Stimulated activated CD8-positive, alpha-beta memory T cell treated with anti-CD3 and anti-CD28 coated beads, Interleukin-7, amount 100 ng/mL, for 24 hours (primary cell): ENCODE measurements at regions not wholly inside any gene's neighbourhood (a gene's known extent, or its start where the extent isn't known, plus 50 kb on each side); places are given as distances from the start of the nearest gene placed in this dataset.
"Not testable (repeated sequence)": the region's sequence is repeated elsewhere in the genome, so short reads cannot be mapped to it uniquely, and the experiment has no call there.

Experiments
- DNase-seq: peaks from one replicate; pipeline ENCODE4 v3.0.0-alpha.2; 2020; ENCODE audit warnings: low read depth

DNA sequence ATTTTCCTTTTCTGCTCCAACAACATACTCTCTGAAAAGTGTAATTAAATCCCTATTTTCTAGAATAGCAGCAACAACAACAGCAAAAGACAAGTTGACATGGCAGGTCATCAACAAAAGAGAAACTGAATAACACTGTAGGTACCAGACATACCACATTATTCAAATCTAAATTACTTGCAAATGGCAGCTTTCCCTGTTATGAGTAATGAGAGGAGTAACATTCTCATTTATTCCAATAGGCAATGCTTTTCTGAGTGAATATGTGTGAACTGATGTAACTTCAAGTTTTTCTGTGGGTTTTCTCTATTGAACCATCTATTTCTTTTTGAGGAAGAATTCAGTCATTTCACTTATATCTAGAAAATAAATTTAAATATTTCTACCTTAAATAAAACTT is 501.5 kb downstream of the TRIB2 start:
- no peak for DNase-seq

DNA sequence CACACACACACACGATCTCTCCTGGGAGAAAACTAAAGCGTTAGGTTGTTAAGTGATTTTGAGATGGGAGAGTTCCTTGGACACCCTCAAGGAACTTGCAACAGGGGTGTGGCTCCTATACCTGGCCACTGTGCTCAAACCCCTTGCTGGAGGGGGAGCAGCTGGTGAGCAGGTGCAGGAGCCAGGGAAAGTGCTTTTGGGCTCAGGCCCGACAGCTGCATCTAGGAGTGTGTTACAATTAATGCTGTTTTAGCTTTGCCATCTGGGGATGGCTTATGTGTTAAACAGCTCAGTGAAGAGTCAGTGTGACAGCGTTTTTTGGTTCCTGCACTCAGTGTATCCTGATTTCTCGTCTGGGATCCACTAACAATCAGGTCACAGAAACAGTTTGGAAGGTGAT is 510.8 kb downstream of the TRIB2 start:
- no peak for DNase-seq

DNA sequence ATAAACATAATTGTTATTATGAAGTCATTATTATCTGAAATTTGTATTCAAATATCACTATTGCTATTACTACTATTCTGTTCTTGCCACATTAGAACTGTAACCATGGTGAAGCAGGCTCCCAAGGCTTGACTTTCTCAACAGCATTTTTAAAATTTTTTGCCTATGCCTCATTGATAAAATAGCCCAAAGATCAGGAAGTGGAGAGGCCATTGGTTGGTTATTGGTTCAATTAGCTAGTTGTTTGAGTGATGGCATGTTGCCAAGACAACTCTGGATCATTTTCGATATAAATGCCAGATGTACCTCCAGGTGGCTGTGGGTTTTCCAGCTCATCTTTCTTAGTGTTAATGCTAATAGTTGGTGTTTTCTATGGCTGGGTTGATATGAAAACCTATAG is 513.5 kb downstream of the TRIB2 start:
- no peak for DNase-seq

DNA sequence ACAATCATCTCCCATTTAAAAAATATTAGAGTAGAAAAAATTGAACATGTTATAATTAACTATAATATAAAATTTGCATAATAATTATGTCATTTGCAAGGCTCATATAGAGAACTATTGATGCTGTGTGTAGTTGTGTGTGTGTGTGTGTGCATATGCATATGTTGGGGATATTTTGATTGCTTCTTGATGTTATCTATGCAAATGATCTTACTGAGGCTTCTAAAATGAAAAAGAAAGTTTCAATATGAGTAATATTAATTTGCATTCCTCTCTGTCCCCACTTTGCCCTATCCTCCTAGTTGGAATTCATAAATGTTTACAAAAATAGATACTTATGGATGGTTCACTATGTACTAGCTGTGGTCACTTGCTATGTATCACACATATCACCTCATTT is 523.3 kb downstream of the TRIB2 start:
- DNase-seq: no peak

DNA sequence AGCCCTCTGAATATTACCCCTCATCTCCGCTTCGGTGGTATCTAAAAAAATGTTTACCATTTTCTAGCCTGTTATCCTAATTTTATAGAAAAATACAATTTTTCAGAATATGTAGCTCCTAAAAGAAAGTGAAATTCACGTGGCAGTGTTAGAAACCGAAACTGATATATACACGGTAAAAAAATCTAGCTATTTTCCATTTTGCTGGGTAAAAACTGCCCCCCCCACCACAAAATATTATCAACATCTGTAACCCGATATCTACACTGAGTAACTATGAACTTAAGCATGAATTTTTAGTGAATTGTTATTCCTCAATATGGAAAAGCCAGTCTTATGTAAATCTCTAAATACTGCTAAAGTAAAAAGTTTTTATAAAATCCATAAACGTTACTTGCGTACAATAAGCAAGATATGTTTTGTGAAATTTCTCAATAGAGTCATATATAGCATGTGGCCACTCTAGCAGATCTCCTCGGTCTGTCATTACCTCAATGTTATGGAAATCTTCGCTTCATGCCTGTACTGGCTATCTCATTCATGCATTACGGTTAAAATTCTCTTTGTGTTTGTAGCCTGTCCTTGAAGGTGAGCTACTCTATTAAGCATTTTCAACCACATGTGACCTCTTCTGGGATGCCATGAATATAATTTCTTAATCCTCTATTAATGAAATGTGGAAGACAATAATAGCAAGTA is 524.2 kb downstream of the TRIB2 start:
- DNase-seq: no peak

DNA sequence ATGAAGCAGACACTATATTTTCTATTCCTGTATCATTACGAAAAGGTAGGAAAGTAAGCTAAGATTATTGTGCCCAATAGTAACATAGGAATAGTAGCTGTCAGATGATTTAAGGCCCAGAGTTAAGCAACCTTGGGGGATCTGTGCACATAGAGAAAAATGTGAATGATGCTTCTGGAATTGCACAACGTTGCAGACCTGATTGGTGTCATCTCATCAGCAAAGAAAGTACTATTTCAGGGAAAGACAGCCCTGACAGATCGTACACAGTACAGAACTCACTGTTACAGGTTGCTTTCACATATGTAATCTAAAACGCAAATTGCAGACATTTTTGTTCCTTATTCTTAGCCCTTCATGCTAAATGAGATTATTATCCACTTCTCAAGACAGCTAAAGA is 535.9 kb downstream of the TRIB2 start:
- no peak for DNase-seq

DNA sequence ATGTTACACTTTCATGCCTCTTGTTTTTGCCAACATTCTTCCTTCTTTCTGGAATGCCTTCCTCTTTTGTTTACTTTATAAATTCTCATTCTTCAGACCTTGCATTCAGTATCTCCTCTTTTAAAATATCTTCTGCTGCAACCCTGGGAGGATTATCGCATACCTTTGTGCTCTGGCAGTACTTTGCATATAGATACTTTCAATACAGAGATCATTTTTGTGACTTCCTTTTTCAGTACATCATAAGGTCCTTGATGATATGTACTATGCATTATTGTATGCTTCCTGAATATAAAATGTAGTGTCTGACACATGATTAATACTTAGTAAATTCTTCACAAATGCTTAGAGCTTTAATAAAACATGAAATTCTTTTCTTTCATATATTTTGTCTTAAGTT is 538.7 kb downstream of the TRIB2 start:
- DNase-seq: no peak

DNA sequence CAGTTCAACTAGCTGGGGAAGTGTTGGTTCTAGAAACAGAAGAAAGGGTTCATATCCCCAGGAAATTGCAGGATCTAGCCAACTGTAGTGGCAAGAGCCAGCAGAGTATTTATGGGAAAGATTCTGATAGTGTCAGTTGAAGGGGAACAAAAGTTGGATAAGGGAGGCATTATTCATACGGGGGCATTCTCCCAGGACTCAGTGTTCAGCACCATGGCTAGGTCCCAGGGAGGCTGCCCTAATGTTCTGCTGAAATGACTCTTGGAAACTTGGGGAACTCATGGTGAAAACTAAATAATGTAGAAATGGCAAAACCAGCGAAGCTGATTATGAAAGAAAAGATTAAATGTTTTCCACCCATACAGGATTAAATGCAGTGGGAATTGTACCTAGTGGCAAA is 543.7 kb downstream of the TRIB2 start:
- DNase-seq: no peak

DNA sequence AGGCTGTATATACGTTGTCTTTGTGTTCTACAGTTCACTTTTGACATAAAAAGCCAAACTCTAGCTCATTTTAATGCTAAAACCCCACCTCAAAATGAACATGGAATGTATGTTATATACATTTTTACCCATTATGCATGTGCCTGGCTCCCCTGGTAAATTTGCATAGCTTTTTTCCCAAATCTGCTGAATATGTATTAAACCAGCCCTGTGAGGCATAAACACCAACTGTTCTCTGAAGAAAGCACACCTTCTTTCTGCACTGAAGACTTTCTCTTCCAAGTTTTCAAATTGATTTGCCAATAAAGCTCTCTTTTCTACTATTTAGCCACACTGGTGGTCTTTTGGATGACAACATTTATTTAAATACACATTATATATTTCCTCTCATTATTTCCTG is 549.4 kb downstream of the TRIB2 start:
- no peak for DNase-seq

DNA sequence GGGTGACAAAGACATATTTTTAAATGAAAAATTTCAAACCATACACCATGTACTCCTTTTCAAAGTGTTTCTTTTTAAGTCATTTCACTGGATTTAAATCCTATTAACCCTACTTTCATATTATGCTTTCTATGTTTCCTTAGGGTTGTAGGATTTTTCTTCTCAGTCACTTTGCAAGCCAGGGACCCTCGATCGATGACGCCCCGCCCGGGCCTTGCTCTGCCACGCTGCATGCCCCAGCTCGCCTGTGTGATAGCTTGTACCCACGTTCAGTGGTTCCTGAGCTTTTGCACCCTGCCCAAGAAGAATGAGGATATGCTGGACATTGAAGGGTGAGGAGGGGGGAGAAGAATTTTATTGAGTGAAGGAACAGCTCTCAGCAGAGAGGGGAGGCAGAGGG is 568.0 kb downstream of the TRIB2 start:
- DNase-seq: no peak

DNA sequence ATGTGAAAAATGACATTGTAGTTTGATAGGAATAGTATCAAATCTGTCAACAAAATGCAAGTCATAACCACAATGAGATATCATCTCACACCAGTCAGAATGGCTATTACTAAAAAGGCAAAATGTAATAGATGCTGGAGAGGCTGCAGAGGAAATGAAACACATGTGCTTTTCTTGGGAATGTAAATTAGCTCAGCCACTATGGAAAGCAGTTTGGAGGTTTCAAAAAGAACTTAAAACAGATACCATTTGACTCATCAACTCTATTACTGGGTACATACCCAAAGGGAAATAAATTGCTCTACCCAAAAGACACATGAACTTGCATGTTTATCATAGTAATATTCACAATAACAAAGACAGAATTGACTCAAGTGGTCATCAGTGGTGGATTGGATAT is 572.6 kb downstream of the TRIB2 start:
- DNase-seq: no peak

DNA sequence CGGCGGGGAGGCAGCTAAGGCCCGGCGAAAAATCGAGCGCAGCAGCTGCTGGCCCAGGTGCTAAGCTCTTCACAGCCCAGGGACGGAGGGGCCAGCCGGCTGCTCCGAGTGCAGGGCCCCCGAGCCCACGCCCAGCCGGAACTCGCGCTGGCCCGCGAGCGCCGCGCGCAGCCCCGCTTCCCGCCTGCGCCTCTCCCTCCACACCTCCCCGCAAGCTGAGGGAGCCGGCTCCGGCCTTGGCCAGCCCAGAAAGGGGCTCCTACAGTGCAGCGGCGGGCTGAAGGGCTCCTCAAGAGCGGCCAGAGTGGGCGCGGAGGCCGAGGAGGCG is 591.7 kb downstream of the TRIB2 start:
- not testable (repeated sequence) for DNase-seq

DNA sequence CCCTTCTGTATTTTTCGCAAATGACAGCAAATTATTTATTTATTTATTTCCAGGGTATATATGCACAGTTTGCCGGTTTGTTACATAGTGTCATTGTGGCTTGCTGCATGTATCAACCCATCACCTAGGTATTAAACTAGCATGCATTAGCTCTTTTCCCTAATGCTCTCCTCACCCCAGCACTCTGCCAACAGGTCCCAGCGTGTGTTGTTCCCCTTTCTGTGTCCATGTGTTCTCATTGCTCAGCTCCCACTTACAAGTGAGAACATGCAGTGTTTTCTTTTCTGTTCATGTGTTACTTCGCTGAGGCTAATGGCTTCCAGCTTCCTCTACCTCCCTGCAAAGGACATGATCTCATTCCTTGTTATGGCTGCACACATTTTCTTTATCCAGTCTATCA is 592.3 kb downstream of the TRIB2 start:
- no peak for DNase-seq

DNA sequence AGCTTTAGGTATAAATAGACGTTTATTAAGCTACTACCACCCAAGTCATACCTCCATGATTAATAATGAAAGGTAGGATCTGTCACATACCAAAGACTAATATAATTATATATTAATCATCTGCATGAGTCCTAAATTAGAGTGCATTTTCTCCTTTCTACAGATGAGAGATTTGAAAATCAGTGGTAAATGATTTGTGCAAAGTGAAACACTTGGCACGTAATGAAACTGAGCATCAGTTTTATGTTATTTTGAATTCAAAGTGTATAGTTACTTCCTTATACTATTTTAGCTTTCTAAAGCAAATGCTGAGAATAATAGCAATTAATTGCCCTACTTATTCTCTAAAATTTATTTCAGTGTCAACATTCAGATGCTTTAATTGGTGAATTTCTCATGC is 615.3 kb downstream of the TRIB2 start:
- no peak for DNase-seq

DNA sequence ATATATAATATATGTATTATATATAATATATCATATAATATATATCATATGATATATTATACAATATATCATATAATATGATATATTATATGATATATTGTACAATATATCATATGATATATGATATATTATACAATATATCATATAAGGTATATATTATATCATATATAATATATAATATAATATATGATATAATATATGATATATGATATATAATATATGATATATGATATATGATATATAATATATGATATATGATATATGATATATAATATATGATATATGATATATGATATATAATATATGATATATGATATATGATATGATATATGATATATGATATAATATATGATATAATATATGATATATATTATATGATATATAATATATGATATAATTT is 617.3 kb downstream of the TRIB2 start:
- not testable (repeated sequence) for DNase-seq

DNA sequence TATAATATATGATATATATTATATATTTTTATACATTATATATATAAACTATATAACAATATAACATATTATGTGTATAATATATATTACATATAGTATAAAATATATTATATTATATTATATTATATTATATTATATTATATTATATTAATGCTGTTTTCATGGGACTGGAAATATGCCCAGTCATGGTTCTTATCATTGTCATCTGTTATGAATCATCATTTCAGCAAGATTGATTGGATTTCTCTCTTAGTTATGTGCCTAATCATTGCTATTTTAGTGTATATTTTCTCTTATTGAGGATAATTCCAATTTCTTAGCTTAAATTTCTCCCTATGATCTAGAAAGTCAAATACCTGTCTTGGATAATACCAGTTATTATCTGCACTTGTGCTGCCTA is 617.8 kb downstream of the TRIB2 start:
- no peak for DNase-seq

DNA sequence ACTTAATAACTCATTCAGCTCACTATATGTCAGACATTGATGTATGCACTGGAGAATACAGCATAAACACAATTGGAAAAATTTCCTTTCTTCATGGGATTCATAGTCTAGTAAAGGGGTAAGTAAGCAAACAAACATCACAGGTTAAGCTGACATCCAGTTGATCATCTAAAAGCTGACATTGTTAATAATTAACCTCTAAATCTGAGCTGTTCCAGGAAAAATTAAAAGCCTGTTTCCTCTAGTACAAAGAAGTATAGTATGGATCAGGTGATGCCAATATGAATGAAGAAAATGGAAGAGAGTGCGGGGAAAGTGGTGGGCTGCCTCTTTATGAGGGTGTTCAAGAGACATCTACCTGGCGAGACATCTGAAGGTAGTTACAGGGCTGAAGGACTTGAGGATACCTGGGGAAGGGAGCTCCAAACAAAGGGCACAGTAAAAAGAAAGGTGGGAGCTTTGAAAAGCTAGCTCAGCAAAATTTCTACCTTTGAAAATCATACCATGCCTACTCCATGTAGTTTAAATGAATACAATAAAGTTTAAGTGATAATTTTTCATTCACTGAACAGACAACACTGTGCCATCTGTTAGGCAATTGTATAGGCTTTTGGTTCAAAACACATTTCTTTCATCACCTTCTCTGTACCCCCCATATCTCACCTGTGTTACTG is 619.3 kb downstream of the TRIB2 start:
- DNase-seq: no peak

DNA sequence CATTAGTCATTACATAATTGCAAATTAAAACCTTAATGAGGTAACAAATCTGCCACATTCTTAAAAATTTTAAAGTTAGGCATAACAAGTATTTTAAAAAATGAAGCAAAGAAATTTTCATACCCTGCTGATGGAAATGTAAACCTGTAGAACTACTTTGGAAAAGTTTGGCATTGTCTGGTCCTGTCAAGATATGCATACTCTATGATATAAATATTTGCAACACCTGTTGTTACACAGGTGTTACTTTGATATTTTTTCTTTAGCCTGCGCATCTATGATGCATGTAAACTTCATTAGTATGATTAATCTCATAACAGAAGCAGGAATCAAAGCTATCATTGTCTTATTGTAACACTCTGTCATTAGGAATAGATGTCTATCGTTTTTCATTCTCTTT is 634.3 kb downstream of the TRIB2 start:
- DNase-seq: no peak

DNA sequence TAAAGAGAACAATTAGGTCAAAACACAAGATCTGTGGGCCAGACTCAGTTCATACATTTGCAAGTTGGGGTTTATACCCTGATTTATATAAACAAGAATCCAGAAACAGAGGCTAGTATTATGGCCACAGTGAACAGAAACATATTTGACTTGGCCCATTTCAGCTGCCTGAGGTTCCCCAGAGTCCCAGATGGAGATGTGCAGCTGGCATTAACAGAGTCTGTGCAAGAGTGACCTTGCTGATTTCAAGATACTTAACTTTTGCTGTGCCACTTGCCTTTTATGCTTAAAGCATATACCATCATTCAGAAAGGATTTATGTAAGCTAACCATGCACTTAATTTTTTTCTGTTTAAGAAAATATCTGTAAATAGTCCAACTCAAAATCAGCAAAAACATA is 636.3 kb downstream of the TRIB2 start:
- no peak for DNase-seq

DNA sequence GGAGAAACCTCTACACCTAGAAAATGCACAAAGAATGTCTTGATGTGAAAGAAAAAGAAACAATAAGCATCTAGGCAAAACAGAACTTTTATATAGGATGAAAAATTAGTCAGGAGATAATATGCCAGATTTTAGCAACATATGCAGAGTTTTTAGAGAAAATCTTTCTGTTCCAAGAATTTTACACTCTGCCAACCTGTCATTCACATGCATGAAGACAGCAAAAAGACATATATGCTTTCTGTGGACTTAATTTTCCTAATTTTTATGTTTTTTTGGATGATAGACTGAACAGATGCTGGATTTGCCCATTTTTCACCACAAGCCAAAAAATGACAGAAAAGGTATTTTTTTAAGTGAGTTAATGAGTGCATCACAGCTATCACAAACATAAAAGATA is 637.3 kb downstream of the TRIB2 start:
- no peak for DNase-seq

DNA sequence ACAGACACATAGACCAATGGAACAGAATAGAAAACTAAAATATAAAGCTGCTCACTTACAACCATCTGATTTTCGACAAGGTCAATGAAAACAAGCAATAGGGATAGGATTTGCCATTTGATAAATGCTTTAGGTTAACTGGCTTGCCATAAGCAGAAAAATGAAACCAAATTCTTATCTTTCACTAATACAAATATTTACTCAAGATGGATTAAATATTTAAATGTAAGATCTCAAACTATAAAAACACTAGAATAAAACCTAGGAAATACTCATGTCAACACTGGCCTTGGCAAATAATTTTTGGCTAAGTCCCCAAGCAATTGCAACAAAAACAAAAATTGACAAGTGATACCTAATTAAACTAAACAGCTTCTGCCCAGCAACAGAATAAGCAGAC is 665.2 kb downstream of the TRIB2 start:
- DNase-seq: not testable (repeated sequence)

DNA sequence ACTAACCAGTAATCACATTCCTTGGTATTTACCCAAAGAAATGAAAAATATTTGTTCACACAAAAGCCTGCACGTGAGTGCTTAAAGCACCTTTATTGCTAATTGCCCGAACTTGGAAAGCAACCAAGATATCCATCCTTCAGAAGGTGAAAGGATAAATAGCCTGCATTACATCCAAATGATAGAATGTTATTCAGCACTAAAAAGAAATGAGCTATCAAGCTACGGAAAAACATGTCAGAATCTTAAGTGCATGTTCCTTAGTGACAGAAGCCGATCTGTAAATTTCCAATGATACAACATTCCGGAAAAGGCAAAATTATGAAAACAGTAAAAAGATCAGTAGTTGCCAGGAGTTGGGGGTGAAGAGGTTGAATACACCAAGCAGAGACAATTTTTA is 672.4 kb downstream of the TRIB2 start:
- DNase-seq: not testable (repeated sequence)

DNA sequence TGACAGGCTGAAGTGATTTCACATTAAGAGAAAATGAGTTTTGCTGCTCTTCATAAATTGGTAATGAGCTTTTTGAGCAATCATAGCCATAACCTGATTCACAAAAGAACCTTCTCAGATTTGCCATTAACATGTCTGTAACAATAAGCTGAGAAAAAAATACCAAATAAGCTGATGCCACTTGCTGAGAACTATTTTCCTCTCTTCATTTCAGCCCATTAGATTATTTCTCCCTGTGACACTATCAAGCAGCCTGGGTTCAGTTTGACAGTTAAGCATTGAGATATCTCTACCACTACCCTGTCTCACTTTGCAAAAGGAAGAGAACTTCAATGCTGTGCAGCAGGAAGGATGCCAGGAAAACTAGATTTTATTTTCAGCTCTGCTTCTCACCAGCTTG is 673.9 kb downstream of the TRIB2 start:
- DNase-seq: no peak

DNA sequence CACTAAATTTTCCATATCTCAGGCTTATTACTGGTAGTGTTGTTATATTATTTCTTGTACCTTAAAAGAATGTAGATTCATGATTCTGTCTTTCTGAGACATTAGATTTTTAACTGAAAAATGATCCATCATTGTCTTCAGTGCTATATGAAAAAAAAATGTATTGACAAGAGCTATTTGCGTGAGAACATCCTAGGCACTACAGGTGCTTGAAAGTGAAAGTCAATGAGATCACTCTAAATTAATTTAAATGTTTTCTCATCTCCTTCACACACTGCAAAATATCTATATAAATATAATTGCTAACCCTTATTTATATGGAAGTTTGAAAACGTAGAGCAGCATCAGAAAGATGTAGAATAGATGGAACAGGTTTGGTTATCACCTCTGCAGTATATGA is 684.6 kb downstream of the TRIB2 start:
- no peak for DNase-seq
